ENCODE measurements at regions not wholly inside any gene's neighbourhood (a gene's known extent, or its start where the extent isn't known, plus 50 kb on each side); places are given as distances from the start of the nearest gene placed in this dataset.
A peak's percentile ranks its signal among the peaks of the same experiment; 100 is the strongest.

DNA sequence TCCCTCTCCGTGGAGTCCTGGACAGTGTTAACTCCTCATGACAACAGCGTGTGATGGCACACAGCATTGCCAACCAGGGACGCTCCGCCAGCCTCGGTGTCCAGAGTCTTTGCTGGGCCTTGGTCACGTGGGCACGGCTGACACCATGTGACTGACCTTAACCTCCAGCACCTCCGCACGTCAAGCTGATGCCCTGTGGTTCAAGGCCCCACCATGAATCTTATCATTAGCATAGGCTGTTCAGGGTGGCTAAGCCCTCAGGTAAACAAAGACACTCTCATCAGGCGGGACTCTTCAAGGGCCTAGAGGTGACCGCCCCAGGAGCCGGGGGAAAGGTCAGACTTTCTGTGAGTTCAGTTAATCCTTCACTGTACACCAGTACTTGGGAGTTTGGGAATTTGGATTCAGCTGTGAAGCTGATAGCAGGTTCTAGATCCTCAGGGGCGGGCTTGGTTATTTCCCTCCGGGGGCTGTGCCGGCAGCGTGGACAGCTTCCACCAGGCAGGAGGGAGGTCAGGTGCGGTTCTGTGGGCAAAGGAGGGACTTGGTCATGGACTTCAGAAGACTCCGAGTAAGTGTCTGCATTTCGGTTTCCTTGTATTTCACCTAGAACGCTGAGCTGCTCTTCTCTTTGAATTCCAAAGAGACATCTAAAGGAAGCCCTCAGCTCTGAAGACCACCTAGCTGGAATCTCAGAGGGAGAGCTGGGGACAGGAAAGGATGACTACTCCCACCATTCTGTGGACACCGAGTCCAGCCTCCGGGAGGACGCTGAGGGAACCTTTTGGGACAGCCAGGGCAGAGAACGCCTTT is 195.5 kb upstream of the CIBAR2 start:
- TF ChIP-seq CHD2 (IDR thresholded peaks at IDR 0.05; ENCODE audit: low read depth, low read length) (no peak), MAFK (conservative IDR thresholded peaks at IDR 0.05 in 1 of 2, IDR thresholded peaks at IDR 0.05 in 1 of 2; ENCODE audit: low read length in 2 of 2) (no peak), ZNF530 (CRISPR knock-in tag; IDR thresholded peaks at IDR 0.05; ENCODE audit: low read depth) (no peak), ZNF776 (CRISPR knock-in tag; IDR thresholded peaks at IDR 0.05) (peak; percentile 60; the same call in 1 of the 2 replicates), SAP130 (CRISPR knock-in tag; IDR thresholded peaks at IDR 0.05; ENCODE audit: low read depth) (peak; percentile 98), ELK4 (CRISPR knock-in tag; IDR thresholded peaks at IDR 0.05; ENCODE audit: borderline replicate concordance) (no peak), ZNF747 (CRISPR knock-in tag; IDR thresholded peaks at IDR 0.05; ENCODE audit: borderline replicate concordance) (peak; percentile 98), ZNF18 (CRISPR knock-in tag; IDR thresholded peaks at IDR 0.05; ENCODE audit: insufficient replicate concordance) (no peak), ZNF121 (CRISPR knock-in tag; IDR thresholded peaks at IDR 0.05) (peak; percentile 68; the same call in 1 of the 2 replicates), ESRRA (CRISPR knock-in tag; IDR thresholded peaks at IDR 0.05; ENCODE audit: low read depth) (peak; percentile 99)
- TF ChIP-seq, protein P1, sequence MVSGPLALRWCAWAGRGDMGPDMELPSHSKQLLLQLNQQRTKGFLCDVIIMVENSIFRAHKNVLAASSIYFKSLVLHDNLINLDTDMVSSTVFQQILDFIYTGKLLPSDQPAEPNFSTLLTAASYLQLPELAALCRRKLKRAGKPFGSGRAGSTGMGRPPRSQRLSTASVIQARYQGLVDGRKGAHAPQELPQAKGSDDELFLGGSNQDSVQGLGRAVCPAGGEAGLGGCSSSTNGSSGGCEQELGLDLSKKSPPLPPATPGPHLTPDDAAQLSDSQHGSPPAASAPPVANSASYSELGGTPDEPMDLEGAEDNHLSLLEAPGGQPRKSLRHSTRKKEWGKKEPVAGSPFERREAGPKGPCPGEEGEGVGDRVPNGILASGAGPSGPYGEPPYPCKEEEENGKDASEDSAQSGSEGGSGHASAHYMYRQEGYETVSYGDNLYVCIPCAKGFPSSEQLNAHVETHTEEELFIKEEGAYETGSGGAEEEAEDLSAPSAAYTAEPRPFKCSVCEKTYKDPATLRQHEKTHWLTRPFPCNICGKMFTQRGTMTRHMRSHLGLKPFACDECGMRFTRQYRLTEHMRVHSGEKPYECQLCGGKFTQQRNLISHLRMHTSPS (CRISPR knock-in tag; IDR thresholded peaks at IDR 0.05; ENCODE audit: low read depth), result peak; percentile 94
- TF ChIP-seq, protein P2, sequence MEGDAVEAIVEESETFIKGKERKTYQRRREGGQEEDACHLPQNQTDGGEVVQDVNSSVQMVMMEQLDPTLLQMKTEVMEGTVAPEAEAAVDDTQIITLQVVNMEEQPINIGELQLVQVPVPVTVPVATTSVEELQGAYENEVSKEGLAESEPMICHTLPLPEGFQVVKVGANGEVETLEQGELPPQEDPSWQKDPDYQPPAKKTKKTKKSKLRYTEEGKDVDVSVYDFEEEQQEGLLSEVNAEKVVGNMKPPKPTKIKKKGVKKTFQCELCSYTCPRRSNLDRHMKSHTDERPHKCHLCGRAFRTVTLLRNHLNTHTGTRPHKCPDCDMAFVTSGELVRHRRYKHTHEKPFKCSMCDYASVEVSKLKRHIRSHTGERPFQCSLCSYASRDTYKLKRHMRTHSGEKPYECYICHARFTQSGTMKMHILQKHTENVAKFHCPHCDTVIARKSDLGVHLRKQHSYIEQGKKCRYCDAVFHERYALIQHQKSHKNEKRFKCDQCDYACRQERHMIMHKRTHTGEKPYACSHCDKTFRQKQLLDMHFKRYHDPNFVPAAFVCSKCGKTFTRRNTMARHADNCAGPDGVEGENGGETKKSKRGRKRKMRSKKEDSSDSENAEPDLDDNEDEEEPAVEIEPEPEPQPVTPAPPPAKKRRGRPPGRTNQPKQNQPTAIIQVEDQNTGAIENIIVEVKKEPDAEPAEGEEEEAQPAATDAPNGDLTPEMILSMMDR (CRISPR knock-in tag; IDR thresholded peaks at IDR 0.05), result peak; percentile 20; the same call in 1 of the 2 replicates
- TF ChIP-seq, protein P3, sequence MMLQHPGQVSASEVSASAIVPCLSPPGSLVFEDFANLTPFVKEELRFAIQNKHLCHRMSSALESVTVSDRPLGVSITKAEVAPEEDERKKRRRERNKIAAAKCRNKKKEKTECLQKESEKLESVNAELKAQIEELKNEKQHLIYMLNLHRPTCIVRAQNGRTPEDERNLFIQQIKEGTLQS (CRISPR knock-in tag; IDR thresholded peaks at IDR 0.05), result 0 out of 2 replicates have a peak, but pooled peaks have one; percentile 55
- TF ChIP-seq, protein P4, sequence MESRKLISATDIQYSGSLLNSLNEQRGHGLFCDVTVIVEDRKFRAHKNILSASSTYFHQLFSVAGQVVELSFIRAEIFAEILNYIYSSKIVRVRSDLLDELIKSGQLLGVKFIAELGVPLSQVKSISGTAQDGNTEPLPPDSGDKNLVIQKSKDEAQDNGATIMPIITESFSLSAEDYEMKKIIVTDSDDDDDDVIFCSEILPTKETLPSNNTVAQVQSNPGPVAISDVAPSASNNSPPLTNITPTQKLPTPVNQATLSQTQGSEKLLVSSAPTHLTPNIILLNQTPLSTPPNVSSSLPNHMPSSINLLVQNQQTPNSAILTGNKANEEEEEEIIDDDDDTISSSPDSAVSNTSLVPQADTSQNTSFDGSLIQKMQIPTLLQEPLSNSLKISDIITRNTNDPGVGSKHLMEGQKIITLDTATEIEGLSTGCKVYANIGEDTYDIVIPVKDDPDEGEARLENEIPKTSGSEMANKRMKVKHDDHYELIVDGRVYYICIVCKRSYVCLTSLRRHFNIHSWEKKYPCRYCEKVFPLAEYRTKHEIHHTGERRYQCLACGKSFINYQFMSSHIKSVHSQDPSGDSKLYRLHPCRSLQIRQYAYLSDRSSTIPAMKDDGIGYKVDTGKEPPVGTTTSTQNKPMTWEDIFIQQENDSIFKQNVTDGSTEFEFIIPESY (CRISPR knock-in tag; IDR thresholded peaks at IDR 0.05), result peak; percentile 91
